SK-N-SH (cell line): ENCODE measurements at regions not wholly inside any gene's neighbourhood (a gene's known extent, or its start where the extent isn't known, plus 50 kb on each side); places are given as distances from the start of the nearest gene placed in this dataset.

Experiments used
- CTCF ChIA-PET: fragments of 300-600, 350-600 bp; formaldehyde crosslinking; extraction: SDS; loops from one replicate; lab custom pipeline; 2021; lab: Yijun Ruan, JAX
- POLR2A ChIA-PET: fragments of 350-600 bp; sonication (Branson Sonifier 250); formaldehyde crosslinking; extraction: SDS; loops from one replicate; lab custom pipeline; 2020; ENCODE audit warnings: antibody characterized with exemption, inconsistent platforms; lab: Yijun Ruan, JAX
- DNase-seq: peaks from one replicate; pipeline ENCODE4 v3.0.0; 2012
- H2AFZ ChIP-seq: fragments of 200-600 bp; sonication (generic); 2 replicates; pipeline ENCODE4 v1.8.1; 2016; ENCODE audit warnings: antibody characterized with exemption, mild to moderate bottlenecking, low read depth
- H3F3A ChIP-seq: fragments of 200-600 bp; sonication (generic); replicated peaks from 2 replicates; pipeline ENCODE3; 2016; ENCODE audit warnings: antibody characterized with exemption, mild to moderate bottlenecking; ENCODE audit not compliant: insufficient read depth
- H3K27ac ChIP-seq, 2 experiments: fragments of 200-500 bp in 1 of 2; fragments of 200-600 bp in 1 of 2; sonication (Bioruptor generic) in 1 of 2; sonication (generic), shearing (Covaris generic) in 1 of 2; 2 replicates each; pipeline versions ENCODE4 v1.5.1 to v1.6.1; 2014 to 2016; ENCODE audit warnings: low read depth in 2 of 2, inconsistent platforms in 1 of 2, low read length in 1 of 2, mild to moderate bottlenecking in 1 of 2, mixed read lengths in 1 of 2
- H3K27me3 ChIP-seq: fragments of 200-600 bp; sonication (generic), shearing (Covaris generic); 2 replicates; pipeline ENCODE4 v1.6.1; 2016; ENCODE audit warnings: mixed run types; ENCODE audit not compliant: insufficient read depth
- H3K36me3 ChIP-seq, 2 experiments: fragments of 200-500 bp in 1 of 2; fragments of 200-600 bp in 1 of 2; sonication (Bioruptor generic) in 1 of 2; sonication (generic) in 1 of 2; replicated peaks in 1 of 2; 2 replicates each; pipeline versions ENCODE3 to v1.5.1; 2014 to 2016; ENCODE audit warnings: low read length in 1 of 2, mild to moderate bottlenecking in 1 of 2; ENCODE audit not compliant: insufficient read depth in 2 of 2, control insufficient read depth in 1 of 2
- H3K4me1 ChIP-seq, 2 experiments: fragments of 200-500 bp in 1 of 2; fragments of 200-600 bp in 1 of 2; sonication (Bioruptor generic) in 1 of 2; sonication (generic), shearing (Covaris generic) in 1 of 2; 2 replicates each; pipeline versions ENCODE4 v1.5.1 to v1.6.1; 2014 to 2016; ENCODE audit warnings: low read depth in 1 of 2, low read length in 1 of 2, mixed run types in 1 of 2; ENCODE audit not compliant: insufficient read depth in 2 of 2, control insufficient read depth in 1 of 2
- H3K4me2 ChIP-seq: fragments of 200-600 bp; sonication (generic), shearing (Covaris generic); 2 replicates; pipeline ENCODE4 v1.6.1; 2017; ENCODE audit warnings: mixed run types
- H3K4me3 ChIP-seq, 2 experiments: fragments of 200-500 bp in 1 of 2; fragments of 200-600 bp in 1 of 2; sonication (Bioruptor generic) in 1 of 2; sonication (generic), shearing (Covaris generic) in 1 of 2; 2 replicates each; pipeline versions ENCODE4 v1.5.1 to v1.8.1; 2014 to 2016; ENCODE audit warnings: low read depth in 2 of 2, inconsistent platforms in 1 of 2, low read length in 1 of 2, mild to moderate bottlenecking in 1 of 2, mixed read lengths in 1 of 2, moderate library complexity in 1 of 2
- H3K79me2 ChIP-seq: fragments of 200-600 bp; sonication (generic); 2 replicates; pipeline ENCODE4 v1.8.1; 2017; ENCODE audit warnings: mild to moderate bottlenecking; ENCODE audit not compliant: insufficient read depth
- H3K9ac ChIP-seq: fragments of 200-600 bp; sonication (generic); 2 replicates; pipeline ENCODE4 v1.6.1; 2017; ENCODE audit warnings: mixed run types
- H3K9me2 ChIP-seq: fragments of 200-600 bp; sonication (generic); 2 replicates; pipeline ENCODE4 v1.6.1; 2017; ENCODE audit warnings: mixed run types
- H3K9me3 ChIP-seq: fragments of 200-600 bp; sonication (generic); 2 replicates; pipeline ENCODE4 v1.6.1; 2017; ENCODE audit warnings: mixed run types, mild to moderate bottlenecking, moderate library complexity
- H4K20me1 ChIP-seq: fragments of 200-600 bp; sonication (generic); 2 replicates; pipeline ENCODE4 v1.6.1; 2017; ENCODE audit warnings: mild to moderate bottlenecking, mixed run types; ENCODE audit not compliant: insufficient read depth
- CTCF ChIP-seq: fragments of 200-600 bp; sonication (generic); IDR thresholded peaks from 2 replicates; pipeline ENCODE4 v1.6.1; 2017; ENCODE audit warnings: antibody characterized with exemption, mild to moderate bottlenecking, moderate library complexity
- EP300 ChIP-seq, 2 experiments: IDR thresholded peaks; 2 replicates each; pipeline versions ENCODE4 v1.4.0 to v1.6.1; 2012; ENCODE audit warnings: borderline replicate concordance in 1 of 2, low read depth in 1 of 2, low read length in 1 of 2
- EZH2phosphoT487 ChIP-seq: fragments of 200-600 bp; sonication (generic); IDR thresholded peaks from 2 replicates; pipeline ENCODE4 v1.6.1; 2017; ENCODE audit warnings: low read depth, mixed run types, mild to moderate bottlenecking, antibody characterized with exemption, moderate library complexity, borderline replicate concordance
- GABPA ChIP-seq: IDR thresholded peaks from 2 replicates; pipeline ENCODE4 v1.4.0; 2012; ENCODE audit warnings: low read depth, mild to moderate bottlenecking
- JUND ChIP-seq: IDR thresholded peaks from 2 replicates; pipeline ENCODE4 v1.4.0; 2012
- MAX ChIP-seq: IDR thresholded peaks from 2 replicates; pipeline ENCODE4 v1.4.0; 2012; ENCODE audit warnings: low read depth
- PBX3 ChIP-seq: IDR thresholded peaks from 2 replicates; pipeline ENCODE4; 2012
- POLR2AphosphoS5 ChIP-seq: IDR thresholded peaks from 2 replicates; pipeline ENCODE4 v1.6.1; 2012; ENCODE audit warnings: low read depth, low read length
- RFX5 ChIP-seq: IDR thresholded peaks from 2 replicates; pipeline ENCODE4 v1.6.1; 2012; ENCODE audit warnings: mild to moderate bottlenecking, improper control_type of control experiment, low read length
- TAF1 ChIP-seq: IDR thresholded peaks from 2 replicates; pipeline ENCODE4 v1.6.1; 2012; ENCODE audit warnings: low read depth, mild to moderate bottlenecking, low read length, moderate library complexity, borderline replicate concordance
- USF1 ChIP-seq: IDR thresholded peaks from 2 replicates; pipeline ENCODE4 v1.4.0; 2012; ENCODE audit warnings: low read depth, borderline replicate concordance
- YY1 ChIP-seq: IDR thresholded peaks from 2 replicates; pipeline ENCODE4 v1.4.0; 2012; ENCODE audit warnings: low read depth, mild to moderate bottlenecking
- ZBTB33 ChIP-seq: IDR thresholded peaks from 2 replicates; pipeline ENCODE4 v1.4.0; 2012; ENCODE audit warnings: low read depth, borderline replicate concordance
- WGBS: methylation state at CpG from one replicate; pipeline ENCODE4 v1.1.6; 2017; ENCODE audit warnings: low lambda C conversion rate; 5-methylcytosine and 5-hydroxymethylcytosine counted together

- TF ChIP-seq CTCF (no peak), RFX5 (no peak), GABPA (peak; percentile 14; the same call in 1 of the 2 replicates), EP300 (IDR thresholded peaks at IDR 0.05; ENCODE audit: borderline replicate concordance in 1 of 2, low read depth in 1 of 2, low read length in 1 of 2) (peak; percentile 71 to 99)
- TF ChIP-seq, all 33 proteins: peak for 19
Observed at GRCh38 chr3:55160241-55160983, 232.6 kb upstream of the LRTM1 start (continued).

GRCh38 chr3:55159711-55160110 lies 231.9 kb upstream of the LRTM1 start:
- H3K9me2 ChIP-seq = no peaks in the 10 kb centered on the region

More at GRCh38 chr3:55159711-55160110, 231.9 kb upstream of the LRTM1 start:
- peaks cover 8 to 22% of the 10 kb centered on the region in 2 experiments for H3K4me1 ChIP-seq
- H3F3A ChIP-seq = peaks cover 33% of the 10 kb centered on the region
- CTCF ChIA-PET = no interaction called here
- H3K27ac ChIP-seq = peak overlapping the region; percentile 95 to 100
- no peak overlapping the region for H3K4me3 ChIP-seq
- peak overlapping the region; percentile 72 for H3K9ac ChIP-seq
- H3K9me3 ChIP-seq = no peaks in the 10 kb centered on the region
- no peaks in the 10 kb centered on the region for H3K79me2 ChIP-seq
- H4K20me1 ChIP-seq = no peaks in the 10 kb centered on the region
- no peaks in the 10 kb centered on the region for H3K36me3 ChIP-seq
- H3K4me2 ChIP-seq = peak overlapping the region; percentile 80
- TF ChIP-seq ZBTB33 (no peak), YY1 (no peak), USF1 (no peak), EZH2phosphoT487 (no peak), PBX3 (no peak), POLR2AphosphoS5 (no peak), JUND (no peak), MAX (no peak), TAF1 (no peak)
- 0 out of 2 replicates have a peak overlapping the region, but pooled peaks have one; percentile 38 for H2AFZ ChIP-seq
- DNase-seq = no peak
- H3K27me3 ChIP-seq = no peaks in the 10 kb centered on the region
- 66% methylated on average over 2 of the region's 2 CpGs for whole genome bisulfite sequencing
- POLR2A ChIA-PET = no interaction called here
